ENCODE measurements at regions not wholly inside any gene's neighbourhood (a gene's known extent, or its start where the extent isn't known, plus 50 kb on each side); places are given as distances from the start of the nearest gene placed in this dataset.
"Not testable (repeated sequence)": the region's sequence is repeated elsewhere in the genome, so short reads cannot be mapped to it uniquely, and the experiment has no call there.

DNA sequence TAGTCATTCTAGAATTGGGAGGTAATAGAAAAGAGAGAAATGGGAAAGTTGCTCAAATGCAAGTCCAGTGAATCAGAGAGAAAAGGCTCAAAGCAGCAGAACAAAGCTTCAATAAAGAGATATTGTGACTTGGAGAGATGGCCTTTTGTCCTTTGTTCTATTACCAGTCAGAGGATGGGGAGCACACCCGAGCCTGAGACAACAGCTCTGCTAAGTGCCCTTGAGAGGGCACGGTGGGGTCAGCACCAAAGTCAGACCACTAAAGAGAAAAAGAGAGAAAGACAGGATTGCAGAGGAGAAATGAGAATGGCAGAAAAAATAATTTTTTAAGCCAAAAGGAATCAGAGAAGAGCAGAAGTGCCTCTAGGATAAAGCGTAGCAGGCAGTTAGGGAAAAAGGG is 553.1 kb downstream of the TTLL7 start:
- DNase-seq, result not testable (repeated sequence)

DNA sequence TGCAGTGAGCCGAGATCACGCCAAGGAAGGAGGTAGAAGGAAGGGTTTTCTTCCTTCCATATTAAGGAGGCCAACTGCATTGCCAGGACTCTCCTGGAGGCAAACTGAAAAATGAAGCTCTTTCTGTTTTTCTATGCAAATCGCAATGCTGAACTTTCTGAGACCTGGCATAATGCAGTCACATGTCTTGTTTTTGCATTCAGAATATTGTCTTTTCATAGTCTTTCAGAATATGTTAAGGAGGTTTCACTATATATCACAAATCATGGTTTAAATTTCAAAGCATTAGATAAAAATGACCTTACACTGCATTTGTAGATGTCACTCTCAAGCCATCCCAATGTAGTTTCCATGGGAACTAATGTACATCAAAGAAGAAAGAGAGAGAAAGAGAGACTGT is 556.5 kb downstream of the TTLL7 start:
- not testable (repeated sequence) for DNase-seq

DNA sequence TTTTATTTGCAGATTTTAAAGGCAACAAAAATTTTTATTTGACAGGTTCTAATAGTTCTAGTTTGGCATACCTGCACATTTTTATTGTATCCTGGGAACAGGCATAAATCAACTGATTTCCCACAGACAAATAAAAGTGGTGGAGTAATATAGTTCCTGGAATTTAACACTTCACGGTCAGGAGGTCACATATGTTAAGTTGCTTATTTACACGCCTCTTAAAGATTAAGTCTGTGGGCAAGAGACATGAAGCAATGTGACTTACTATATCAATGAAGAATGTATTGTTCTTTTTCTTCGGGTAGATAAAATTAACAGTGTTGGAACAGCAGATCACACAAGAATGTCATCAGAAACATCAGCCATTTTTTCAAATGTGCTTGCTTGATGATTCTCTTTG is 558.3 kb downstream of the TTLL7 start:
- DNase-seq, result not testable (repeated sequence)

DNA sequence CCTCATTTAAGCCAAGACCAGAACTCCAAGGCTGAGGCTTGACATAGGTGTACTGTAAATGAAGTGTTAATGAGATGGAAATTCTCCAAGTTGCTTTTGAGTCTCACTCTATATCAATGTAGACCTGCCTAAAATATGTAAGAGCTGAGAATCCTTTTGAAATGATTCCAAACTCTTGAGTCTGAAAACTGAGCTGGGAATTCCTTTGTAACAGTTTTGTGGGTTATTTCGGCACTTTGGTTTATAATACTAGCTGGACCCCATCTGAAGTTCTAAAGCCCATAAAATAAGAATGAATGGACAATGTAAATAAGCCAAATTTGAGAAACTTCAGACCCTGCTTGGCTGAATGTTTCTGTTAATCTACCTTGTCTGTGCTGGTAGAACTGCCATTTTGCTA is 558.9 kb downstream of the TTLL7 start:
- not testable (repeated sequence) for DNase-seq

DNA sequence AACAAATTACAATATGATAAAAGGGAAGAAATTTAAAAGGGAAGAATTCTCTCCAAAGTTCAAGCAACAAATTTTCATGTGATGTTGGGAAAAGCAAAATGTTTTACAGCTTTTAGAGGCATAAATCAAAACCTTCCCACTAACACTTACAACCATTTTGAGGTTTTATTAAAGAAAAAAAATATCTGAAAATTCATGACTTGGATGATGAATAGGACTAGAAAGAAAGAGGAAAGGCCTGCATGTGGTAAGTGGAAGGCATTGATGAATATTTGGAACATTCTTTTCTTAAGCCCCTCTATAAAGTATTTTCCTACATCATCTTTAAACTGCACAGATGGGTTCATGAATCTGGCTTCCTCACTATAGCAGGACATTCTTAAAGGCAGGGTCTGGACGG is 560.6 kb downstream of the TTLL7 start:
- not testable (repeated sequence) for DNase-seq

DNA sequence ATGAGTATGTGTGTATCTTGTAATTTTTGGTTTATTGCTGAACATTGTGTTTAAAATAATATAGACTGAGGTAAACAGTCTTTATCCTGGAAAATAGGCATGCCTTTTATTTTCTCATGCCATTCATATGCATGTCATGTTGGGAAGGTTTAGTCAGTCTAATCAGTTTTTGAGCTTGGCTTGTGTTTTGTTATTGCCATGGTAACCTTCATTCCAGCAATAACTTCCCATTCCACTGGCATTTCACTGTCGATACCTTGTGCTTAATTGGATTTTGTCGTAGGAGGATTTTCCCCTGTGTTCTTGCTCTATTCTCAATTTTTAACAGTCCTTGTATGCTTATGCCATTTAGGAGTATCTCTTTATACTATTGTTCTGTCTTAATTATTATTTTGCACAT is 563.6 kb downstream of the TTLL7 start:
- not testable (repeated sequence) for DNase-seq

DNA sequence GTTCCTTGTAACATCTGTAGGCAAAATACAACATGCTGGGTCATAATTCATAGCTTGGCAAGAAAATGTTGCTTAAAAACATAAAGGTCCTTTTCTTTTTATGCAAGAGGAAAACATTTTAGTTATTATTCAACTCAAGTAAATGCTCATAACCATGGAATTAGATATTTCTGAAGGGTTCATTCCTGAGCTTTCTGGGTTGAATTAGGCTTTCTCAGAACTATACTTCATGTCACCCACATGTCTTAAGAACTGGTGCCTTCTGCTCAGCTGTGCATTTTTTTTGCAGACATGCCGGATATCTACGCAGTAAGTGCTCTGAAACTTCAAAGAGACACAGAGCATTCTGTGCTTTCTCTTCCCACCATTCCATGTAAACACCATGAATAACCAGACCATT is 571.4 kb downstream of the TTLL7 start:
- DNase-seq, result not testable (repeated sequence)

DNA sequence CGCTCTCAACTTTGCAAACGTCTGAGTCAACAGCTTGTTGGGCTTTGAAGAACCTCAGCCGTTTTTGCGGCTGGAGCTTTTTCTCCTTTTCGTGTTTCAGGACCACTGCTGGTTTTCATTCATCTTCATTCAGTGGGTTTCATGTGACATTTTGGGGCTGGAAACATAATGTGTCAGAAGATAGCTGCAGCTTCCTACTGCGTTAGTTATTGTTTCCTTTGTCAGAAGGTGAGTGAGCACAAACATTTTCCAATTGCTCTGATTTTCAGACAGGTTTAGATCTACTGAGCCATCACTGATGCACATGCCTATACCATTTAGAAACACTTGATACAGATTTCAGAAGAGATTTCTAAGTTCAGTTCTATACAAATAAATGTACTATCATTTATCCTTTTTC is 575.5 kb downstream of the TTLL7 start:
- not testable (repeated sequence) for DNase-seq

DNA sequence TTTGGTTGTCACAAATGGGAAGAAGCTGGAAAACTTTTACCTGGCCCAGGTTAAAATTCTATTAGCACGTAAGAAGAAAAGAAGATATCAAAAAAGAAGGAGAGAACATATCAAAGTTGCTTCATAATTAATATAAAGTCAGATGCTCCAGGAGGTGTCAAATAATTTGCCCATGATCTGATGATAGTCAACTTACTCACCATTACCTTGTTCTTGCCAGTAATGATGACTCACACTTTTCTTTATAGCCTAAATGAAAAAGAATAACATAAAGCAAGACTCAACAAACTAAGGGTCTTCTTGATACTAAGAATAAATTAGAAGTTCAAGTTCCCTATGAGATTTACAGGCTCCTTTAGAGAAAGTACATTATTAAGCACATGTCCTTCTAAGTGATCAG is 580.4 kb downstream of the TTLL7 start:
- no peak for DNase-seq

DNA sequence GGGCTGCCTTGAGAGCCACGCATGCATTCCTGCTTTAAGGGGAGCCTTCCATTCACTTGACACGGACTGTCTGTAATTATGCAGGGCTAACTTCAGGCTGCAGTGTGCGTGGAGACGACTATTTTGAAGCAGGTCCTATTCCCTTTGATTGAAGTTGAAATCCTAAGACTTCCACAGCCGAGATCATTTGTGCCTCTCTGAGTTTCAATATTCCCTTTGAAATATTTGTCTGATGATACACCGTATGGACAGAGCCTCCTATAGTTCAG is 585.2 kb downstream of the TTLL7 start:
- DNase-seq, result not testable (repeated sequence)

DNA sequence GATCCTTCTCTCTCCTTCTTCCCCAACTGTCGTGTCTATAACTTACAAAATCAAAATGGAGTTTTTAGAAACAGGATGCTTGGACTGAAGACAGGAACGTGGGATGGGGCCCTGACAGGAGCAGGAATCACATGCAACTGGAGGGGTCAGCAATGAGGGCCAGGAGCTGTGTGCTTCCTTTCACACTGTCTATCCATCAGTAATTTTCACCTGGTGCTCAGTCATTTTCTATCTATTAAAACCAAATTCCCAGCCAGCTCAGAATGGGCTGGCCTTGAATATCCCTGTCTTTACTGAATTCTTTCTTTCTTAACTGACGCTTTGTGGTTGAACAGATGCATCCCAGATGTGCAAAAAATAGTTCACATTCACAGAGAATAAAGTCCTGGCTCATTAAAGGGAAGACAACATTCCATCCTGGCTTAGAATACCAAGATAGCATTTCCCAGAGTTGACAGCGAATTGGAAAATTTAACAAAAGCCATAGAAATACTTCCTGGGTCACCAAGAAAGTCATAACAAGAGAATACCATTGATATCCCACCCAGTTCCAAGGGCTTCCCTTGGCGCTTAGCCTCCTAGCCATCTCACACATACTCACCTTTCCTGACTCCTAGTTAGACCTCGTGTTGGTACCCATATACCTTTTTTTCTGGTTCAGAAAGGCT is 588.1 kb downstream of the TTLL7 start:
- DNase-seq, result not testable (repeated sequence)

DNA sequence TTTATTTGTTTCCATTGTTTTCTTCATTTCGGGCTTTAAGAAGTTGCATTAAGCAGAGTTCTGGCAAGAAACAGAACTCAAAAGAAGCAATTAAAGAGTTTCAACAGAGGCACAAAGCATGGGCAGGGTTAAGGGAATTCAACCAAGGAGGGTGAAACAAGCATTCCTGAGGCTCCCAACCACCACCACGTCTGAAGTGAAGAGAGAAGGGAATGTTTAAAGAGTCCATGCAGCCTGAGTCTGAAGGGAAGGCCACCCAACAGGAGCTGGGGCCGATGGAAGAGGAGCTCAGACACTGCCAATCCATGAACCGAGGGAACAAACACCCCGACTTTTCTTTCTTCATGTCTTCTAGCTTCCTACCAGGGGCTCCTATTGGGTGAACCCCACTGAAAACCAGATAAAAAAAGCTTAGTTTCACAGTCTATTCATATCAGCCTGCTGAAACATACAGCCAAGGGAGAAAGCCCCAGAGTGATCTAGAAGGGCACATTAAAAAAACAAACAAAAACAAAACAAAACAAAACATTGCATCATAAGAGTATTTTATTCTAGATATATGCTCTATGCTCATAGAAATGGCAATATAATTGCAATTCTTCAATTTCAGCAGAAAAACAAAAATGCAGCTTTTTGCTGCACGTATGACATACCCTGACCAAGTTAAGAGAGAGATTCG is 592.1 kb downstream of the TTLL7 start:
- DNase-seq, result not testable (repeated sequence)

DNA sequence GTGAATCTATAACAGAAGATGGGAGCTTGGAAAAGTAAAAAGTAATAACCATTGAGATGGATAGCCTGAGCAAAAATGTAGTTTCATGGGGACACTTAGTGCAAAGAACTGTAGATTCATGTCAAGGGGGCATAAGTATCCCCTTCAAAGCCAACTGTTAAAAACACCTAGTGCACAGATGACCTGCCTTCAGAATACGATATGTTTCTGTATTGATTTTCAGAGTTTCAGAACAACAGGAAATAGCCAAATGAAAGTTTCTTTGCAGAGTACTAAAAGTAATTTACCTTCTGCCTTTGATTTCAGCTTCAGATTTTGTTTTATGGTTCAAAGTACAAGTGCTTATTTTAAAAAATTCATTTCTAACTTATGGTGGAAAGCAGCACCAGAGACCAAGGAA is 593.1 kb downstream of the TTLL7 start:
- not testable (repeated sequence) for DNase-seq

DNA sequence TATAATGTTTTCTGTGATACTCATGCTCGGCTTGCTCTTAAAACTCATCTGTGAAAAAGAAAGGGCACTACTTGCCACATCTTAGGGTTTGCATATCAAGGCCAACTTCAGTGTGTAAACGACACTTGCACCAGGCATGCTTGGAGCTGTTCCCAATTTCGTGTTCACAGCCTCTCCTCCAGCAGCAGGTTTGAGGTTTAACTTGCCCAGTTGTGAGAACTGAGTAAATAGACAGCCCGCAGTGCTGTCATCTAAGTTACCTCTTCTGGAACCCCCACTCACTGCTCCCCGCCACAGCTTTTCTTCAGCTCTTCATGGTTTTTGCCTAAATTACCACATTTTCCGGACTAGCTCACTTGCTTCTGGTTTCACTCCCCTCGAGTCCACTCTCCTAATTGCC is 595.4 kb downstream of the TTLL7 start:
- not testable (repeated sequence) for DNase-seq

DNA sequence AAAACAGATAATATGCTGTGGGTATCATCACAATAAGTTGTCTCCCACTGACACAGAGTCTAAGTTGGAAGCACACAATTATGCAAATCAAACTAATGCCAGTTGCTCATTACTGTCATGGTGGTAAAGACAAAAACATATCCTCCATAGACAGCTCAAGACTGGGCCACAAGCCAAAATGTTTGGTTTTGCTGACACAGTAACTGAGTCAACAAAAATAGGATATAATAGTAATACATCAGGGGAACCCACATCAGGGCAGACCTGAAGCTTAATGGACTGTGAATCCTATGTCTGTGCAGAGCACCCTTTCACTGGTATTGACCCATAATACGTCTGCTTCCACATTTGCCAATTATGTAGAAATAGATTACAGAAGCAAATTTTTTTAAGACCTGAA is 597.8 kb downstream of the TTLL7 start:
- DNase-seq, result not testable (repeated sequence)

DNA sequence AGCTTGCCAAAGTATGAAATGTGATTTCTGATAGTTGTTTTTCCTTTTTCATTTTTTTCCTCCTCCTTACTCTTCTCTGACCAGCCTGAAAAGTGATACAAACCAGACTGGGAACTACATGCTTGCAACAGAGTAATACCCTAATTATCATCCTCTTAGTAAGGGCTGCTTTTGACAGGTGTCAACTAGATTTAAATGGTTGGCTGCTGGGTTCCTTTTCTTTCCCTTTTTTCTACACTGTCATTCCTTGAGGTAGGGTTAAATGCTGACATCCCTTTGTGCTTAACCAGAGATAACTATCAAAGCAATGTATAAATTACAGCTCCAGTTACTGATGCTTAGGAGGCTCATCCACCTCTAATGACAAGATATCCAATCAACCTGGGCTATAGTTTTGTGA is 598.8 kb downstream of the TTLL7 start:
- not testable (repeated sequence) for DNase-seq

DNA sequence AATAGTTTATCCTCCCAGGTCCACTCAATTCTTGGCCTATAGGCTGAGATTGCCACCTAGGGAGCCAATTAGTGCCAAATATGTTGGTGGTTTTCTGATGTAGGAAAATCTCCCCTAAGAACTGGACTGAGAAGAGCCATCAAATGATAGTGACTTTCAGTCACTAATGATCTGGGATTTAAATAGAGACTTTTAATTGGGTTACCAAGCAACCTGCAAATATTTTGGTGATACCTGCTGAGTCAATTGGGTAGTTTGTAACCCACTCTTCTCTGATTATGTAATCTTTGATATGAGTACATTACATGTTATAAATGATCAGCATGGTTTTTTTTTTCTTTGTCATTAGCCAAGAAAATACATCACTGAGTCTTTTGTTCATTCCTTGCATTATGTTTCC is 600.8 kb downstream of the TTLL7 start:
- DNase-seq, result not testable (repeated sequence)

DNA sequence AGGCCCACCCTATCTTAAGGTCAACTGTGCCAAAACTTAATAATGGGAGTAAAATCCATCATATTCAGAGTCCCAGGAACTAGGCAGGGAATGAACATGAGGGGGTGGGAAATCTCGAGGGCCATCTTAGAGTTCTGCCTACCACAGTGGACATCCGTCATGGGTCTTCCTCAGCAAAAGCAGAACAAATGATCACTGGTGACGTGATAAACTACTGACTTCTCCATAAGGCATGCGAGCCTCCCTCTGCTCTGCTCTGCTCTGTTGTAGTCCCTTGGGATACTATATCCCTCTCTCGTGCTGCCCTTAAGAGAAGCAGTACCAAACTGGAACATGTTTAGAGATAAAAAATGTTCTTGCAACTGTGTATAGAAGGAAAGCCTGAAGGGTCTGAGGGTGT is 603.8 kb downstream of the TTLL7 start:
- DNase-seq, result not testable (repeated sequence)

DNA sequence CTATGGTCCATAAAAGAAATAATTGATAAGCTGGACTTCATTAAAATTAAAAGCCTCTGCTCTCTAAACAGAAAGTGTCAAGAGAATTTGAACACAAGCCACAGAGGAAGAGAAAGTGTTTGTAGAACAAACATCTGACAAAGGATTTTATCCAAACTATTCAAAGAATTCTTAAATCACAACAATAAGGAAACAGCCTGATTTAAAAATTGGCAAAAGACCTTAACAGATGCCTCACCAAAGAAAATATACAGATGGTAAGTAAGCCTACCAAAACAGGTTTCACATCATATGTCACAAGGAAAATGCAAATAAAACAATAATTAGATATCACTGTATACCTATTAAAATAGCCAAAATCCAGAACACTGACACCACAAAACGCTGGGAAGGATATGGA is 612.0 kb downstream of the TTLL7 start:
- DNase-seq, result not testable (repeated sequence)

DNA sequence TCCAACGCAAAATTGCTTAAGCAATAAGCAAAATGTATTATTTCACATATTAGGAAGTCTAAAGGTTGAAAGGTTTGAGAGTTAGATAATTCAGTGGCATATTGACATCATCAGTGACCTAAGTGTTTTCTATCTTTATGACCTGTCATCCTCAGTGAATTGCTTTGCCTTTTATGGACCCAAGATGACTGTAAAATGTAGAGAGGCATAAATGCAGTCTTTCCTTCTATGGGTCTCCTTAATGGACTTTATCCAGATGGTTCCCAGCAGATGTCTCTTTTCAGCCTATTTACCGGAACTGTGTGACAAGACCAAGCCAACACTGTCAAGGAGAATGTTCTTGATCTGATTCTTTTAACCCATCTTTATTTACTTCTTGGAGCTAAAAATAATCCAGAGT is 615.8 kb downstream of the TTLL7 start:
- DNase-seq, result not testable (repeated sequence)

DNA sequence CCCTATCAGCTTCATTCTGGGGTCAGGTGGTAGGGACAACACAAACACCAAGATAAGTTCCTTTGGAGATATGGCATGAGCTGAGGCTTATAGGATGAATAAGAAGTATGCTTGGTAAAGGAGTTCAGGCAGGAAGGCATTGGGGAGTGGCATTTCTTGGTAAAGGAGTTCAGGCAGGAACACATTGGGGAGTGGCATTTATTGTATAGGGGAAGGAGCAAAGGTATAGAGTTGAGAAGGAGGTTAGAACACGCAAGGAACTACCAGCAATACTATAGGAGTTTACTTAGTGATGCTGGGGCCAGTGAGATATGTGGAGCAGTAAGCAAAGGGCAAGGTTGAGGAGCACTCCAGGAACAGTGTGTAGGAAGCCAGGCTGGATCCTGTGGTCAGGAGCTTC is 625.9 kb downstream of the TTLL7 start:
- not testable (repeated sequence) for DNase-seq

DNA sequence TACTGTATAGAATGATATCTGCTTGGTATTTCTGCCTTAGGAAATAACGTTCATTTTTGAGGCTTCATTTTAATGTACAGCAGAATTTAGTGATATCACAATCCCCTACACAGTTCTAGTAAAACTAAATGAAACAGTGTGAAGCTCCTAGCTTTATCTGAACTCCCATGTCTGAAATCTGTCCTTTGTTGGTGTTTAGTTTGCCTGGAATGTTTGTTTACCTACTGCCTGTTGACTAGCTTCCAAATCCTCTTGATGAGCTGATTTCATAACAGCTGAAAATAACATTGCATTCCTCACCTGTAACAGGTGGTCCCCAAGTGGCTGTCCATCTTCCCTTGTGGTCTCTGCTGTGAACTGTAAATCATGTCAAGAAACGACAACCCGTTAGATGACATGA is 629.1 kb downstream of the TTLL7 start:
- DNase-seq, result not testable (repeated sequence)

DNA sequence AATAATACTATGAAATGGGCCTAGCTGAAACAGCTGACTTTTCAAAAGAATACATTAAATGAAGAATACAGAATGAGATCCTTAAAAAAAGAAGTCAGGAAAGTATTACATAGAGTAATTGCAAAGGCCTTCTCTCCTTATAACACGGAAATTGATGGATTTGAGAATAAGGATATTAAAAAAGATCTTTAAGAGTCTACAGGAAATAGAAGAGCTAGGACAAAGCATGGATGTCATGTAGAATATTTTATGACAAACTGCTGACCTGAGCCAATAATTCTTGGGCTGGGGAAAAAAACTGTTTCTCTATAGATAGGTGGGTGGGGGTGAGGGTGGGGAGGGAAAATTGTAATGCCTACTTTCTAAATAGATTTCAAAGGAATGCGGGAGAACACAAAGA is 633.6 kb downstream of the TTLL7 start:
- not testable (repeated sequence) for DNase-seq

DNA sequence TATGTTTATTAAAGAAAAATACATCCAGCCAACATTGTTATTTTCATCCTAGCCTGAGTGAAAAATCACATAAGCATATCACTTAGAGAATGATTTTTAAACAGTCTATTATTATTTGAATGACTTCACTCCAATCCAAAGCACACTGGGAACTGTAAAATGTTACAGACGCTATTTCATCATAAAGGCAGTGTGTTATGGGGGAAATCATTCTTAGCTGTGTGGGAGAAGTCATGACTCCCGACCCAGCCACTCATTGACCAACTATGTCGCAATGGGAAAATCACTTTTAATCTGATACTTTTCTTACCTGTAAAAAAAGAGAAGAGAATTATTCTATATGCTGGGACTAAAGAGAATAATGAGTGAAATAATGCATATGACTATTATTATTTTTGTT is 653.6 kb downstream of the TTLL7 start:
- DNase-seq, result not testable (repeated sequence)

DNA sequence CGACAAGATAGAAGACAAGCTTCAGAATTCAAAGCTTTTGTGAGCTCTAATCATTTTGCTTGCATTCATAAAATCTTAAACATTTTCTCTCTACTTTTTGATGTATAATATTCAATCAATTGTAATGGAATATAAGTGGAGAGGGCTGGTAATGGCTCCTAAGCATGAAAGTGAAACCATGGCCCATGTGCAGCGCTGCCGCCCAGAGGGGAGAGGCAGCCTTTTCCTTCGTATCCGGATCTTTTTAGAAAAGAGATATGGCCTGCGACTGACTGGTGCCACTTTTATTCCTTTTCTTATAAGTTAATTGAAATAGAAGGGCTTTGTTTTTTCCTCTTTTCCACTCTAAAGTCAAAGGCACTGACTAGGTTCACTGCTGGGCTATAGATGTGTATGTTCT is 655.2 kb downstream of the TTLL7 start:
- DNase-seq, result not testable (repeated sequence)

All from stimulated activated CD8-positive, alpha-beta memory T cell treated with anti-CD3 and anti-CD28 coated beads, Interleukin-4, amount 100 ng/mL, for 48 hours (primary cell).